NCI-H748 treated with DMSO at 0.1 percent for 48 hours (cell line): ENCODE measurements at regions not wholly inside any gene's neighbourhood (a gene's known extent, or its start where the extent isn't known, plus 50 kb on each side); places are given as distances from the start of the nearest gene placed in this dataset.
"Not testable (repeated sequence)": the region's sequence is repeated elsewhere in the genome, so short reads cannot be mapped to it uniquely, and the experiment has no call there.

Source experiments
- DNase-seq: peaks from one replicate; lab custom pipeline; 2025; lab: John Stamatoyannopoulos, UW

DNA sequence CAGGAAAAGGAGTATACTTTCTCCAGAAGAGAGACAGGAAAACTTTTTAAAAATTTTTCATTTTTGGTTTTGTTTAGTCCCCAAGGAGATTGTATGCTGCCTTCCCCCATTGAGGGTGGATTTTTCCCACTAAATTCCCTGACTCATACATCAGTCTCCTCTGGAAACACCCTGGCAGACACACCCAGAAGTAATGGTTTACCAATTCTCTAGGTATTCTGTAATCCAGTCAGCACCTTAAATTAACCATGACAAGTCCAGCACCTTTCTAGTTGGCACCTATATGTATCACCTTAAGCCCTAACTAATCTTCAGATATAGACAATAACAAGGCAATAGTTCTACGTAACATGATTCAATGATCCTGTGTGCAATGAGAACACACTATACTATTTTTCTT, 165.9 kb upstream of the NPAP1 start:
- not testable (repeated sequence) for DNase-seq

DNA sequence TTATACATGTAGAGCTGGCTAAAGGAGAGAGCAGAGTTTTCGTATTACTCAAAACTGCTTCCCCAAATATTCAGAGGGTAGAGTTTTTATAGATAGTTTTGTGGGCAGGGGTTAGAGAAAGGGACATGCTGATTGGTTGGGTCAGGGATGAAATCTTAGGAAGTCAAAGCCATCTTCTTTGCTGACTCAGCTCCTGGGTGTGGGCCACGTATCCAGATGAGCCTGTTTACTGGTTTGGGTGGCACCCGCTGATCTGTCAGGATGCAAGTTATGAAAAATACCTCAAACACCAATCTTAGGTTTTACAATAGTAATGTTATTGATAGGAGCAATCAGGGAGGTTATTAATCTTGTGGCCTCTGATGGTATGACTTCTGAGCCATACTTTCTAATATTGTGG, 164.0 kb upstream of the NPAP1 start:
- not testable (repeated sequence) for DNase-seq

DNA sequence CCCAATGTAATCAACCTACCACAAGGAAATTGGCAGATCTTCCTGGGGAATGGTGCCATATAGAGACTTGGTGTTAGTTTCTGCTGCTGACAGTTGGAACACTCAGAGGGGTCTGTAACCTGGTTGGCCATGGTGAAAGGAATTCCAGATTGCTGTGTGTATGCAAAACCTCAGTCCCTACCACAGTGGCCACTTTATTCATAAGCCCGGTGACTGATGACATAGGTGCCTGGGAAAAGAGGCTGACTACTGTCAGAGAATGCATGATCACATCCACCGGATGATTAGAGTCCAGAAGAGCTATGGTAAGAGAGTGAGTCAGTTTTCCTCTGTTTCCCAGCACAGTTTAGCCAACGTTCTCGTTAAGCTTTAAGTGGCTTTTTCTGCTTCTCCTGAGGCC, 156.8 kb upstream of the NPAP1 start:
- not testable (repeated sequence) for DNase-seq

DNA sequence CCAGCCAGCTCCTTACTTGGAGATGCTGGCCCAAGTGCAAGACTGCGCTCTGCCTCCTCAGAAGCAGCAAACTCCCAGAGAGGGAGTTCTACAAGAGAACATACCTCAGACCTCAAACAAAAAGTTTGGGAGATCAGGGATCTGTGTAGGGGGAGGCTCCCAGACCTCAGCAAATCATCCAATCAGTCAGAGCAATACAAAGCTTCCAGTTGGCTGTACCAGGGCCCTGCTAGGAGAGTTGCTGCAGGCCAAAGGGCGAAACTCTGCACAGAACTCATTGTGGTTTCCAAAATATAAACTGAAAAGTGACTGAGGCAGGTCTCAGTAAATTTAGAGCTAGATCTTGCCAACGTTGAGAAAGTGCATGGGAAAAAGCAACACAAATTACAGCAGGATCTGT, 144.3 kb upstream of the NPAP1 start:
- not testable (repeated sequence) for DNase-seq

DNA sequence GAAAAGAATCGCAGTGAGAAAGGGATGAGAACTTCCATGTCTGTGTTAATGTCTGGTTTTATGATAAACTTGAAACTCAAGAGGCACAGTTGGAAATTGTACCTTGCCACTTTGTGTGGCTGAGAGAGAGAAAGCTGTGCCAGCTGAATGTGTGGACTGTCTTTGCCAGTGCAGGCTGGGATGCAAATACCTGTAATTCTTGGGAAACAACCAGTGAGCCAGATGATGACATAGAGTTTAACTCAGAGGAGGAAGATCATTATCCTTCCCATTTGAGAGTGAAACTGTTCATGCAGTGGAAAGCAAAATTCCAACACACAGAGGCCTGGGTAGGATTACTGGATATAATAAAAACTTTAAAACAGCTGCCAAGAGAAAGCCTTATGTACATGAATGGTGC, 141.5 kb upstream of the NPAP1 start:
- DNase-seq: not testable (repeated sequence)

DNA sequence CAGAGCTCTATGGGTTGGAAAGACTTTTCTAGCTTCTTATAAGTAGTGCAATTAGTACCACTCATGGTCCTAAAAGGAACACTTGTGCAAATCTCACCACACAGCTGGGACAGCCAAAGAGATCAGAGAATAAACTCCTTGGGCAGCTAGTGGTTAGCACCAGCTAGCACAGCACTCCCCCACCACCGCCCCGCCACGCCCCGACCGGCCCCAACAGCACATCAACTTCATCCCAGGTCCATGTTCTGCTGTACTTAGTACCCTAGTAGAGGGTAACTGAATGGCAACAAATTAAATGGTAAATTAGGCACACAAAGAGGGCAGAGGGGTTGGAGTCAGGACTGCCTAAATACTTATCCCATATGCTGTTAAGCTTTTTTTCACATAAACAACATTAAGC, 118.3 kb upstream of the NPAP1 start:
- not testable (repeated sequence) for DNase-seq

DNA sequence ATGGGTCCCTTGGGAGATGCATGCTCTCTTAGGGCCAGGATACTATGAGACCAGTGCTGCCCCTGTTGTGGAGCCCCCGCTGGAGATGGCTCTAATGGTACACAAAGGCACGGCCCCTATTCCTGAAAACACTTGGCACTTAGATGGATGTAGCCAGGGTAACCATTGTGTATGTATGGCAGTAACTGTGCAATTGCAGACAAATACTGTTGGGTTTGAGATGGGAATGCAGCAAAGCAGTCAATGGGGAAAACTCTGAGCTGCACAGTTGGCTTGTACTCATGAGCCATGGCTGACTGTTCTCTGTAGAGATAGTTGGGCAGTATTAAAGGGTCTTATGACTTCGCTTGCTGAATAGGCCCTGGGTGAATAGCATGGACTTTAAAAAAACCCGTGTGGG, 67.9 kb upstream of the NPAP1 start:
- DNase-seq: no peak

DNA sequence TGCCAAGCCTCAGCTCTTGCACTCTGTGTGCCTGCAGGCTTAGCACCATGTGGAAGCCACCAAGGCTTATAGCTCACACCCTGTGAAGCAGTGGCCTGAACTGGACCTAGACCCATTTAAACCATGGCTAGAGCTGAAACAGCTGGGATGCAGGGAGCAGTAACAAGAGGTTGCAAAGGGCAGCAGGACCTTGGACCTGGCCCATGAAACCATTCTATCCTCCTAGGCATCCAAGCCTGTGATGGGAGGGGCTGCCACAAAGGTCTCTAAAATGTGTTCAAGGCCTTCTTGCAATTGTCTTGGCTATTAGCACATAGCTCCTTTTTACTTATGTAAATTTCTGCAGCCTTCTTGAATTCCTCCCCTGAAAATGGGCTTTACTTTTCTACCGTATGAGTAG, 57.9 kb upstream of the NPAP1 start:
- no peak for DNase-seq

DNA sequence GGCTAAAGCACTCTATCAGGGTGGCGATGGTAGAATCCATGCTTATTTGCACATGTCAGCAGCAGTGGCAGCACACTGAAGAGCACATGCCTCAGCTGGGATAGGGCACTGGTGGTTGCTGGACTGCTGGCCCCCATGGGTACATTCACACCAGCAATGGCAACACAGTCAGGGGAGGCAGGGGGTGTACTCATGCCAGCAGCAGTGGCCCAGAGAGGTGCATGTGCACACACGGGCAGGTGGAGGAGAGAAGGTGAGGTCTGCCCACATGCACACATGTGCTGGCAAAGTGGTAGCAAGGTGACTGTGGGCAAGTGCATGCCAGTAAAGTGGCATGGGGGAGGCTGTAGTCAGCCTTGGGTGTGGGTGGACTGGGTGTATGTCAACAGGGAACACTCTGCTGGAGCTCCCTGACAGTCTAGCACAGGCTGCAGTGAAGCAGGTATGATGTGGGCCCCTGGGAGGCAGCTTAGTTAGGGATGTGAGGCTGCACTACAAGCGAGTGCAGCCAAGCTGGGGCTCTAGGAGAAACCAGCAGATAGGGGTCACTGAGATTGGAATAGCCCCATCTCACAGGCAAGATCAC, 53.9 kb upstream of the NPAP1 start:
- DNase-seq: no peak
